ENCODE measurements at regions not wholly inside any gene's neighbourhood (a gene's known extent, or its start where the extent isn't known, plus 50 kb on each side); places are given as distances from the start of the nearest gene placed in this dataset.

DNA sequence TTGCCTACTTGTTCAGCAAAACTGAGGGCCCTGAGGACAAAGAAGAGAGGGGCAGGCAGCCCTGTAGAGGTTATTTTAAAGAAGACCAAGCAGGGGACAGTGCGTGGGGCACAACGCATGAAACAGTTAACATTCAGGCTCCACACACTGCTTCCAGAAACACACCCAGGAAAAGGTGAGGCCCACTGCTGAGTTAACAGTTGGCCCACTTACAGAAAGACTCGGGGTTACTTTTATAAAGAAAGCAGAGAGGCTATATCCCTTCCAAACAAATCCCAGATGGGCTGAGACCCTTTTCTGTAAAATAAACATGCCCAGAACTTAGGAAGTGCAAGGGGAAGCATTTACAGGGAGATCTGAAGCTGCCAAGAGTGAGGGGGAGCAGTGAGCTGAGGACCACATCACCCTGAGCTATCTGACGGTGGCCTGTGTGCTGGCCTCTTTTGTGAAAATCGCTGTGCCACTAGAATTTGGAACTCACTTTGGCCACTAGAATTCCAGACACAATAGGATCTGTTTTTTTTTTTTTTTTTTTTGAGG lies 49.8 kb upstream of the SSTR4 start:
- Histone ChIP-seq H3K4me3 (no peak overlapping the region), H3K4me1 (no peaks in the 10 kb centered on the region), H3K27ac (no peak overlapping the region), H3K27me3 (no peaks in the 10 kb centered on the region), H3K9me3 (no peaks in the 10 kb centered on the region), H3K36me3 (no peaks in the 10 kb centered on the region)
- 57 to 70% methylated on average over 5 of the region's 5 CpGs for WGBS, 2 donors
- no peak for DNase-seq
- TF ChIP-seq POLR2AphosphoS5 (IDR thresholded peaks at IDR 0.05) (no peak), POLR2A (IDR thresholded peaks at IDR 0.05) (no peak), EP300 (IDR thresholded peaks at IDR 0.05) (no peak)
- TF ChIP-seq, protein P1, sequence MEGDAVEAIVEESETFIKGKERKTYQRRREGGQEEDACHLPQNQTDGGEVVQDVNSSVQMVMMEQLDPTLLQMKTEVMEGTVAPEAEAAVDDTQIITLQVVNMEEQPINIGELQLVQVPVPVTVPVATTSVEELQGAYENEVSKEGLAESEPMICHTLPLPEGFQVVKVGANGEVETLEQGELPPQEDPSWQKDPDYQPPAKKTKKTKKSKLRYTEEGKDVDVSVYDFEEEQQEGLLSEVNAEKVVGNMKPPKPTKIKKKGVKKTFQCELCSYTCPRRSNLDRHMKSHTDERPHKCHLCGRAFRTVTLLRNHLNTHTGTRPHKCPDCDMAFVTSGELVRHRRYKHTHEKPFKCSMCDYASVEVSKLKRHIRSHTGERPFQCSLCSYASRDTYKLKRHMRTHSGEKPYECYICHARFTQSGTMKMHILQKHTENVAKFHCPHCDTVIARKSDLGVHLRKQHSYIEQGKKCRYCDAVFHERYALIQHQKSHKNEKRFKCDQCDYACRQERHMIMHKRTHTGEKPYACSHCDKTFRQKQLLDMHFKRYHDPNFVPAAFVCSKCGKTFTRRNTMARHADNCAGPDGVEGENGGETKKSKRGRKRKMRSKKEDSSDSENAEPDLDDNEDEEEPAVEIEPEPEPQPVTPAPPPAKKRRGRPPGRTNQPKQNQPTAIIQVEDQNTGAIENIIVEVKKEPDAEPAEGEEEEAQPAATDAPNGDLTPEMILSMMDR (IDR thresholded peaks at IDR 0.05), result no peak
- intact Hi-C loops (cut with DNase I), result no loop called here

Measured in sigmoid colon (tissue), 6 donors.